IMR-90 (cell line): ENCODE measurements at regions not wholly inside any gene's neighbourhood (a gene's known extent, or its start where the extent isn't known, plus 50 kb on each side); places are given as distances from the start of the nearest gene placed in this dataset.

Source experiments
- ATAC-seq: fragments of 200-7000 bp; cut with Tn5 transposase; 2 replicates; pipeline ENCODE4 v1.9.1; 2020; ENCODE audit warnings: low read depth, mild to moderate bottlenecking, moderate library complexity
- BruUV-seq: library from RNA; stranded (reverse); fragments of 400-500 nt; replicated peaks from 2 replicates; lab custom pipeline; 2021; lab: Mats Ljungman, UMichigan
- CTCF ChIA-PET: fragments of 300-600 bp; formaldehyde crosslinking; extraction: SDS; loops from one replicate; lab custom pipeline; 2021; ENCODE audit warnings: antibody characterized with exemption; lab: Yijun Ruan, JAX
- POLR2A ChIA-PET: fragments of 300-600 bp; sonication (Branson Sonifier 250); formaldehyde crosslinking; loops from one replicate; lab custom pipeline; 2022; ENCODE audit warnings: antibody characterized with exemption; ENCODE audit not compliant: unreplicated experiment; lab: Charles Lee
- DNase-seq: peaks from one replicate; pipeline ENCODE4 v3.0.0; 2013
- H2AFZ ChIP-seq: replicated peaks from 2 replicates; pipeline ENCODE3; 2013; ENCODE audit warnings: low read length, mild to moderate bottlenecking; ENCODE audit not compliant: poor library complexity
- H2AK5ac ChIP-seq: 2 replicates; pipeline ENCODE4 v1.6.1; 2013; ENCODE audit warnings: low read depth, low read length, inconsistent platforms
- H2AK9ac ChIP-seq: replicated peaks from 2 replicates; pipeline ENCODE3; 2013; ENCODE audit warnings: mild to moderate bottlenecking, low read depth, low read length, moderate library complexity; ENCODE audit not compliant: poor library complexity
- H2BK120ac ChIP-seq: 2 replicates; pipeline ENCODE4 v1.6.1; 2013; ENCODE audit warnings: low read depth, low read length, inconsistent platforms
- H2BK15ac ChIP-seq: 3 replicates; pipeline ENCODE4 v1.6.1; 2013; ENCODE audit warnings: low read depth, low read length, inconsistent platforms
- H2BK20ac ChIP-seq: 2 replicates; pipeline ENCODE4 v1.6.1; 2013; ENCODE audit warnings: low read depth, mild to moderate bottlenecking, inconsistent platforms, low read length, moderate library complexity
- H2BK5ac ChIP-seq: 2 replicates; pipeline ENCODE4 v1.6.1; 2013; ENCODE audit warnings: mild to moderate bottlenecking, low read depth, low read length, inconsistent platforms; ENCODE audit not compliant: poor library complexity, severe bottlenecking
- H3K14ac ChIP-seq: replicated peaks from 2 replicates; pipeline ENCODE4 v1.6.1; 2013; ENCODE audit warnings: low read depth, low read length, inconsistent platforms
- H3K18ac ChIP-seq: 2 replicates; pipeline ENCODE4 v1.6.1; 2013; ENCODE audit warnings: low read depth, low read length, control low read depth
- H3K23ac ChIP-seq: 2 replicates; pipeline ENCODE4 v1.6.1; 2013; ENCODE audit warnings: low read depth, low read length, inconsistent platforms
- H3K27ac ChIP-seq: 2 replicates; pipeline ENCODE4 v1.5.1; 2013; ENCODE audit warnings: mild to moderate bottlenecking, control low read depth, low read length; ENCODE audit not compliant: insufficient read depth
- H3K27me3 ChIP-seq: 2 replicates; pipeline ENCODE4 v1.6.1; 2013; ENCODE audit warnings: low read length; ENCODE audit not compliant: control insufficient read depth, insufficient read depth
- H3K36me3 ChIP-seq: 2 replicates; pipeline ENCODE4 v1.6.1; 2013; ENCODE audit warnings: low read length, mixed read lengths; ENCODE audit not compliant: control insufficient read depth, insufficient read depth
- H3K4ac ChIP-seq: 2 replicates; pipeline ENCODE4 v1.6.1; 2013; ENCODE audit warnings: low read depth, low read length, inconsistent platforms
- H3K4me1 ChIP-seq: 2 replicates; pipeline ENCODE4 v1.6.1; 2013; ENCODE audit warnings: low read length, mixed read lengths; ENCODE audit not compliant: control insufficient read depth, insufficient read depth
- H3K4me2 ChIP-seq: 2 replicates; pipeline ENCODE4 v1.6.1; 2013; ENCODE audit warnings: low read depth, mild to moderate bottlenecking, control low read depth, low read length, moderate library complexity
- H3K4me3 ChIP-seq: 2 replicates; pipeline ENCODE4 v1.5.1; 2013; ENCODE audit warnings: low read depth, mild to moderate bottlenecking, control low read depth, low read length, moderate library complexity; ENCODE audit not compliant: insufficient read depth
- H3K56ac ChIP-seq: 2 replicates; pipeline ENCODE4 v1.6.1; 2013; ENCODE audit warnings: low read length, inconsistent platforms; ENCODE audit not compliant: insufficient read depth; ENCODE audit errors: extremely low read depth
- H3K79me1 ChIP-seq, 2 experiments: 2 replicates each; pipeline ENCODE4 v1.6.1; 2013; ENCODE audit warnings: low read length in 2 of 2, inconsistent platforms in 1 of 2, low read depth in 1 of 2
- H3K9ac ChIP-seq: 2 replicates; pipeline ENCODE4 v1.6.1; 2013; ENCODE audit warnings: low read depth, low read length, control low read depth
- H3K9me1 ChIP-seq: 2 replicates; pipeline ENCODE4 v1.6.1; 2013; ENCODE audit warnings: low read length, inconsistent platforms; ENCODE audit not compliant: insufficient read depth
- H3K9me3 ChIP-seq: 2 replicates; pipeline ENCODE4 v1.6.1; 2013; ENCODE audit warnings: low read length; ENCODE audit not compliant: control insufficient read depth, insufficient read depth
- H4K20me1 ChIP-seq: 2 replicates; pipeline ENCODE4 v1.6.1; 2013; ENCODE audit warnings: low read length, inconsistent platforms; ENCODE audit not compliant: insufficient read depth
- H4K5ac ChIP-seq: 2 replicates; pipeline ENCODE4 v1.6.1; 2013; ENCODE audit warnings: mild to moderate bottlenecking, low read depth, low read length, control low read depth
- H4K8ac ChIP-seq, 2 experiments: 2 replicates each; pipeline ENCODE4 v1.6.1; 2013; ENCODE audit warnings: low read depth in 2 of 2, low read length in 2 of 2, control low read depth in 1 of 2, inconsistent platforms in 1 of 2
- H4K91ac ChIP-seq: 2 replicates; pipeline ENCODE4 v1.6.1; 2013; ENCODE audit warnings: low read depth, low read length, inconsistent platforms; ENCODE audit not compliant: insufficient read depth
- BHLHE40 ChIP-seq: fragments of 150-350 bp; IDR thresholded peaks from 2 replicates; pipeline ENCODE4 v1.6.1; 2016; ENCODE audit warnings: mild to moderate bottlenecking, low read depth, low read length
- CHD1 ChIP-seq: IDR thresholded peaks from 2 replicates; pipeline ENCODE4 v1.6.1; 2012; ENCODE audit warnings: low read depth, low read length, improper control_type of control experiment
- FOS ChIP-seq: fragments of 150-350 bp; IDR thresholded peaks from 2 replicates; pipeline ENCODE4 v1.6.1; 2016; ENCODE audit warnings: low read depth, low read length
- MAFK ChIP-seq: IDR thresholded peaks from 2 replicates; pipeline ENCODE4 v1.6.1; 2012; ENCODE audit warnings: low read depth, low read length, improper control_type of control experiment
- MXI1 ChIP-seq: IDR thresholded peaks from 2 replicates; pipeline ENCODE4 v1.6.1; 2012; ENCODE audit warnings: low read depth, mild to moderate bottlenecking, low read length, moderate library complexity, borderline replicate concordance
- RAD21 ChIP-seq: IDR thresholded peaks from 2 replicates; pipeline ENCODE4 v1.6.1; 2012; ENCODE audit warnings: low read length, improper control_type of control experiment
- RCOR1 ChIP-seq: IDR thresholded peaks from 2 replicates; pipeline ENCODE4 v1.6.1; 2012; ENCODE audit warnings: mild to moderate bottlenecking, low read length, improper control_type of control experiment; ENCODE audit not compliant: insufficient replicate concordance
- RFX5 ChIP-seq: IDR thresholded peaks from 2 replicates; pipeline ENCODE4 v1.8.0; 2012; ENCODE audit warnings: low read depth, mild to moderate bottlenecking, low read length, moderate library complexity
- WGBS, 2 experiments: methylation state at CpG; one replicate each; pipeline versions ENCODE4 v1.1.5 to v1.1.7; 2013; ENCODE audit warnings: missing lambda C conversion rate in 2 of 2; ENCODE audit not compliant: insufficient read length in 1 of 2; ENCODE audit errors: extremely low coverage in 2 of 2; 5-methylcytosine and 5-hydroxymethylcytosine counted together
- dilution Hi-C: fragments of 300-500 bp; cut with HindIII; formaldehyde crosslinking; loops from one replicate; pipeline ENCODE4 v1.14.3; 2018; ENCODE audit warnings: low sequenced_read_pairs; ENCODE audit not compliant: unreplicated experiment
- in situ Hi-C: fragments of 300-500 bp; cut with MboI; formaldehyde crosslinking; loops from 3 replicates; pipeline ENCODE4 v1.14.3; 2019; ENCODE audit warnings: low sequenced_read_pairs, inconsistent platforms, mixed read lengths
- intact Hi-C: fragments of 100-400 bp; cut with micrococcal nuclease; formaldehyde crosslinking; loops from 2 replicates; pipeline ENCODE4 v1.10.0; 2022
- TF ChIP-seq, protein P1 (sequence below): fragments of 150-350 bp; IDR thresholded peaks from 2 replicates; pipeline ENCODE4 v1.6.1; 2016; ENCODE audit warnings: low read depth, mild to moderate bottlenecking, low read length, moderate library complexity, borderline replicate concordance

DNA sequence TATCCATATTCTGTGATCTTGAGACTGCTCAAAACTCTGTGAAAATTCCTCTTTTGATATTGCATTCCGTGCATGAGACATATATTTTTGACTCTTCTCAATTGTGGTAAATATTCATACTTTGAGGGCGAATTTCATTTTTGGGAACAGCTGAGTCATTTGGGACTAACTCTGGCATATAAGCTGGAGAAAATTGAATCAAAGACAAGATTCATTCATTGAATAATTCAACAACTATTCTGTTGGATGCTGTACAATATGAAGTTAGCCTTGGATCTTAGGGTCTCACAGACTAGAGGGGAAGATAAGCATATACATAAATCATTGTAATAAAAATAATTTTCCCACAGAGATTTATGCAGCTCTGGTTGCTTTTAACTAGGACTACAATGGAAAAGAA, 183.2 kb upstream of the NEBL start:
- Histone ChIP-seq H3K79me1 (no peaks in the 10 kb centered on the region), H3K4me3 (no peak overlapping the region), H2AFZ (no peak overlapping the region), H3K4me2 (no peak overlapping the region), H2AK5ac (no peak overlapping the region), H3K9me1 (no peaks in the 10 kb centered on the region), H4K8ac (no peak overlapping the region), H2AK9ac (no peak overlapping the region), H3K9me3 (no peaks in the 10 kb centered on the region), H3K56ac (no peak overlapping the region), H3K23ac (no peak overlapping the region), H3K4ac (no peak overlapping the region), H3K36me3 (no peaks in the 10 kb centered on the region), H3K27ac (no peak overlapping the region), H4K91ac (no peak overlapping the region), H3K4me1 (no peaks in the 10 kb centered on the region), H2BK120ac (no peak overlapping the region), H3K27me3 (0 out of 2 replicates have a peak, but pooled peaks cover 1% of the 10 kb centered on the region), H2BK5ac (no peak overlapping the region), H4K20me1 (no peaks in the 10 kb centered on the region), H4K5ac (no peak overlapping the region), H2BK15ac (no peak overlapping the region), H3K14ac (no peak overlapping the region), H2BK20ac (no peak overlapping the region), H3K18ac (no peak overlapping the region), H3K9ac (no peak overlapping the region)
- ChIA-PET CTCF (no interaction called here), POLR2A (no interaction called here)
- in situ Hi-C loops: loop anchor here (5.0 to 25.0 kb wide), 4 partner anchors 192 to 882 kb away; no protein-coding TSS in a partner anchor
- no peak for ATAC-seq
- no peak for TF ChIP-seq RCOR1
- no peak for TF ChIP-seq RFX5
- TF ChIP-seq, protein P1, sequence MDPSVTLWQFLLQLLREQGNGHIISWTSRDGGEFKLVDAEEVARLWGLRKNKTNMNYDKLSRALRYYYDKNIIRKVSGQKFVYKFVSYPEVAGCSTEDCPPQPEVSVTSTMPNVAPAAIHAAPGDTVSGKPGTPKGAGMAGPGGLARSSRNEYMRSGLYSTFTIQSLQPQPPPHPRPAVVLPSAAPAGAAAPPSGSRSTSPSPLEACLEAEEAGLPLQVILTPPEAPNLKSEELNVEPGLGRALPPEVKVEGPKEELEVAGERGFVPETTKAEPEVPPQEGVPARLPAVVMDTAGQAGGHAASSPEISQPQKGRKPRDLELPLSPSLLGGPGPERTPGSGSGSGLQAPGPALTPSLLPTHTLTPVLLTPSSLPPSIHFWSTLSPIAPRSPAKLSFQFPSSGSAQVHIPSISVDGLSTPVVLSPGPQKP: no peak
- TF ChIP-seq MXI1: no peak
- no peak for TF ChIP-seq CHD1
- no peak for TF ChIP-seq FOS
- TF ChIP-seq MAFK: no peak
- no peak for TF ChIP-seq RAD21
- TF ChIP-seq BHLHE40: no peak
- no CpG with 5 or more reads among the region's 2 CpGs for WGBS, 2 experiments
- intact Hi-C loops: loop anchor here (10.0 kb wide), 1 partner anchor 215 kb away; no protein-coding TSS in a partner anchor
- dilution Hi-C loops: no loop called here
- no TSS peak for BruUV-seq
- DNase-seq: no peak
